Liver (tissue), 6 donors: ENCODE measurements at regions not wholly inside any gene's neighbourhood (a gene's known extent, or its start where the extent isn't known, plus 50 kb on each side); places are given as distances from the start of the nearest gene placed in this dataset.
"Not testable (repeated sequence)": the region's sequence is repeated elsewhere in the genome, so short reads cannot be mapped to it uniquely, and the experiment has no call there.

Source experiments
- DNase-seq: peaks from one replicate; pipeline ENCODE4 v3.0.0-alpha.2; 2017; ENCODE audit warnings: low spot score
- H3K27ac ChIP-seq, 2 donors: one replicate each; pipeline ENCODE4 v1.7.0; 2013; ENCODE audit warnings: inconsistent platforms in 2 of 2, low read length in 2 of 2, control low read depth in 1 of 2, low read depth in 1 of 2, mild to moderate bottlenecking in 1 of 2
- H3K27me3 ChIP-seq, 4 donors: one replicate each; pipeline versions ENCODE4 v1.6.1 to v1.7.0; 2013; ENCODE audit warnings: low read length in 3 of 4, inconsistent platforms in 1 of 4, mild to moderate bottlenecking in 1 of 4, moderate library complexity in 1 of 4; ENCODE audit not compliant: control insufficient read depth in 4 of 4, insufficient read depth in 4 of 4
- H3K36me3 ChIP-seq, 4 donors: one replicate each; pipeline versions ENCODE4 v1.6.1 to v1.7.0; 2013; ENCODE audit warnings: low read length in 3 of 4, mild to moderate bottlenecking in 3 of 4, low read depth in 1 of 4, moderate library complexity in 1 of 4; ENCODE audit not compliant: control insufficient read depth in 4 of 4, insufficient read depth in 3 of 4
- H3K4me1 ChIP-seq, 4 donors: one replicate each; pipeline versions ENCODE4 v1.6.1 to v1.7.0; 2013; ENCODE audit warnings: low read length in 3 of 4, mild to moderate bottlenecking in 3 of 4, moderate library complexity in 1 of 4; ENCODE audit not compliant: control insufficient read depth in 4 of 4, insufficient read depth in 4 of 4
- H3K4me3 ChIP-seq, 3 donors: one replicate each; pipeline versions ENCODE4 v1.6.1 to v1.7.0; 2013; ENCODE audit warnings: low read length in 3 of 3, control low read depth in 1 of 3, low read depth in 1 of 3, mild to moderate bottlenecking in 1 of 3
- H3K9ac ChIP-seq, 2 donors: one replicate each; pipeline ENCODE4 v1.7.0; 2013; ENCODE audit warnings: low read length in 2 of 2, mild to moderate bottlenecking in 2 of 2, moderate library complexity in 2 of 2, control low read depth in 1 of 2, low read depth in 1 of 2
- H3K9me3 ChIP-seq, 4 donors: one replicate each; pipeline versions ENCODE4 v1.6.1 to v1.7.0; 2013; ENCODE audit warnings: low read length in 3 of 4; ENCODE audit not compliant: control insufficient read depth in 4 of 4
- FOXA2 ChIP-seq: IDR thresholded peaks from 2 replicates; pipeline ENCODE4 v1.6.1; 2016; ENCODE audit warnings: antibody characterized with exemption
- WGBS: extraction: QIAGEN DNeasy Blood & Tissue Kit; methylation state at CpG from one replicate; pipeline ENCODE4 v1.1.7; 2013; 5-methylcytosine and 5-hydroxymethylcytosine counted together
- TF ChIP-seq, protein P1 (sequence below): IDR thresholded peaks from 2 replicates; pipeline ENCODE4 v1.6.1; 2016; ENCODE audit warnings: antibody characterized with exemption
- donor health status: healthy.
- donor health status: healthy.
- donor health status: healthy.

DNA sequence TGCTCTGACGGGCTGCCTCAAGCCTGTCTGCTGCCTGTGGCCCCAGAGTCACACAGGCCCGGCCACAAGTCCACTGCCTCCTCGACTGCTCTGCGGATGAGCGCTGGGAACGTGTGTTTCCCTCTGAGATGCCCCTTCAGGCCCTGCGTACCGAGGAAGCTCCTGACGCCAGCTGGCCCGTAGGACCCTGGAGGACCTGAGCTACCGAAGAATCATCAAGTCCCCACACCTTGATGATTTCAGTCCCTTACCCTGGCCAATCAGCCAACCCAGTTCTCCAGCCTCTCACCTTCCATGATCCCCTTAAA, 96.6 kb upstream of the LRPAP1 start (continued):
- no peak for TF ChIP-seq FOXA2
- TF ChIP-seq, protein P1, sequence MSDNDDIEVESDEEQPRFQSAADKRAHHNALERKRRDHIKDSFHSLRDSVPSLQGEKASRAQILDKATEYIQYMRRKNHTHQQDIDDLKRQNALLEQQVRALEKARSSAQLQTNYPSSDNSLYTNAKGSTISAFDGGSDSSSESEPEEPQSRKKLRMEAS = no peak

DNA sequence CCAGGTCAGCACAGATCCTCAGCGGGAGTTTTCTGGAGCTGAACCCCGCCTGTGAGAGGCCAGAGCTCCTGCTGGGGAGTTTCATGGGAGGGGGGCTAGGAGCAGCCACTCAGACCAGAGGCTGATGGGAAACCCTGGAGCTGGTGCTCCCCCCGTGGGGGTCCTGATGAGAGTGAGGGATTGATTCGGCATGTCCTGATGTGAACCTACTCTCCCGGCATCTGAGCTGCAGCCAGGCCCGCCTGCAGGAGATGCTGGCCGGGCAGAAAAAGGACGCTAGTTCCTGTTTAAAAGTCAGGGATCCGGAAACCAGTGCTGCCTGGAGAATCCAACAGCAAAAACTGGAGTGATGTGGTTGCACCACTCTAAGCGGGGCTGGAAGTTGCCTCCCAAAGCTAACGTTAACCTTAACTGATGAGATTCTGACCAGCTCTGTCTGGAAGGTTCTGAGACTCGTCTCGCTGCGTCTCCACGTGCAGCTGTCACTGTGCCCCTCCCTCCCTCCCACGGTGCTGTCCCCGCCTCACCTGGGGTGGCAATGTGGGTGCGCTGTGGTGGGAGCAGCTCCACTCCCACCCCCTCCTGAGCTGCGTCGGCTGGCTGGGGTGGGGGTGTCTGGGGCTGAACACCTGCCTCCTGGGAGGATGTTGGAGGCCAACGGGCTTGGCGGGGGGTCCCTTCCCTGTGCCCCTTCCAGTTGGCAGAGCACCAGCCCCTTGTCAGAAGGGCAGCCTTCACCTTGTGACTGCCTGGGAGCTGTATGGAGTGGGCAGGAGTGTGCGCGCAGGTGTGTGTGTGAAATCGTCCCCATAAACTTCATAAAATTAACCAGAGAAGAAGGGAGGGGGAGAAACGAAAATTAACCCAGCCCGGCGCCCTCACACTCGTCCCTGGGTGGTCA, 96.0 kb upstream of the LRPAP1 start:
- WGBS = 77% methylated on average over 27 of the region's 29 CpGs
- DNase-seq, H3K4me3 ChIP-seq, H3K27ac ChIP-seq, H3K36me3 ChIP-seq, H3K9me3 ChIP-seq, H3K9ac ChIP-seq, H3K4me1 ChIP-seq, H3K27me3 ChIP-seq: not testable (repeated sequence)

DNA sequence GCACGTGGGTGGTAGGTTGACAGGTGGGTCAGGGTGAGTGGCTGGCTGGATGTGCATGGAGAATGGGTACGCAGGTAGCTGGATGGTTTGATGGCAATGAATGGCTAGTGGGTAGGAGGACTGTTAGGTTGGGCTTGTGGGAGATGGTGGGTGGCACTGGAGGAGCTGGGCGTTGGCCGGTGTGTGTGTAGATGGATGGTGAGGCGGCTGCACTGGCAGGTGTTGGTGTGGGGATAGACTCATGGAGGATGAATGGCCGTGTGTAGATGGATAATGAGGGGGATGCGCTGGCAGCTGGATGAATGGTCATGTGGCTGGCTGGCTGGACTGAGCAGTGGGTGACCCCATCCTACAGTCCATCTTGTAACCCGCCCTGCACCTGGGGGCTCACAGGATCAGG, 95.2 kb upstream of the LRPAP1 start:
- not testable (repeated sequence) for H3K4me1 ChIP-seq
- 89% methylated on average over 8 of the region's 8 CpGs for WGBS

DNA sequence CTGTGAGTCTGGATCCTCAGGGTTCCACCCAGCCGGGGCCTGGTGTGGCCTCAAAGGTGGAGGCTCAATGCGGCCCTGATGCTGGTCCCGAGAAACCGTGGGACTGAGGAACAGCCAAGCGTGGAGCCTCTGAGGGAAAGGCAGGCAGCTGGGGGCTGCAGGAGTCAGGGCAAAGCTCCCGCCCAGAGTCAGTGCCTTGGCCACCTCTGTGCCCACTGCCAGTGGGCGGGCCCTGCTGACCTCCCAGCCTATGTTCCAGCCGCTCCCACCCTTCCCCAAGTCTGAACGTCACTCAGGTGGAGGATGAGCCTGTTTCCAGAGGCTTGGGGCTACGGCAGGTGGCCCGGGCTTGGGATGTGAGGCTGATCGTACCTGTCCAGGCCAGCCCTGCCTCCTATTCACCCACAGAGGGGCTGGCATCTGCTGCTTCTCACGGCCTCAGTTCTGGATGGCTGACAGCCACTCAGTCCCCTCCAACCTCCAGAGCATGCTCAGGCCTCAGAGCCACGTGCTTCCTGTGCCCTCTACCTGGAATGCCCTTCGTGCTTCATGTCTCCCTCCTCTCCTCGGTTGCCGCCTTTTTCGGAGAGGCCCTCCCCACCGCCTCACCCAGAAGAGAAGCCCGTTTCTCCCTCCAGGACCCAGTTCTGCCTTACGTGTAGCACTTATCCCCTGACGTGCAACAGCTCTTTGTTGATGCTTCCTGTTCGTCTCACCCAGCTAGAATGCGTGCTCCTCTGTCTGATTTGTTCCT, 94.1 kb upstream of the LRPAP1 start:
- 80% methylated on average over 24 of the region's 24 CpGs for WGBS
- not testable (repeated sequence) for H3K4me3 ChIP-seq, H3K9ac ChIP-seq, H3K27me3 ChIP-seq, H3K36me3 ChIP-seq, H3K27ac ChIP-seq, DNase-seq, H3K9me3 ChIP-seq, H3K4me1 ChIP-seq

More for the DNA sequence above, 95.2 kb upstream of the LRPAP1 start:
- H3K36me3 ChIP-seq, H3K27ac ChIP-seq, H3K9ac ChIP-seq, H3K27me3 ChIP-seq, DNase-seq, H3K4me3 ChIP-seq, H3K9me3 ChIP-seq: not testable (repeated sequence)

DNA sequence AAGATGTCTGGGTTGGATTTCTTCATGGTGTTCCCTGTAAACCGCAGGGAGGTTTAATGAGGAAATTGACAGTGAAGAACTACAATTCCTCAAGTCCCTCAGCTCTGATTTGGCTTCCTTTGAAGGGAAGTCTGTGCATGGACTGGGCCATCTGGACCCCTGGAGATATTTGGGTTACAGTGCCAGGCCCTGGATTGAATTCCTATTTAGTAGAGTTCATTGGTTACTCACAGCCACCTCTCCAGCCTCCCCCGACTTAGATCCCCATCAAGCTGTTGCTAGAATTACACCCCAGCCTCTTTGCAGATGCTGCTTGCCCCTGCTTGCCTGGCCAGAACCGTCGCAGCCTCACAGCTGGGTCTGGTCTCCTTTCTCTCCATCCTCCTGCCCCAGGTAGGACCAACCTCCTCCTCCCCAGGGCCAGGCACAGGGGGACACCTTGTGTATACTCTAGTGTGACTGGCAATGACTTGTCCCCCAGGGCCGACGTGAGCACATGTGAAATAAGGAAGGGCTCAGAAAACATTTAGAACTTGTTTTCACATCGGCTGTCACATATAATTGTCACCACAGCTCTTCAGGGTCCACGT, 93.2 kb upstream of the LRPAP1 start:
- H3K27ac ChIP-seq, H3K4me1 ChIP-seq, H3K36me3 ChIP-seq, H3K27me3 ChIP-seq, H3K9me3 ChIP-seq, H3K9ac ChIP-seq, H3K4me3 ChIP-seq, DNase-seq: not testable (repeated sequence)
- 78% methylated on average over 8 of the region's 8 CpGs for WGBS

DNA sequence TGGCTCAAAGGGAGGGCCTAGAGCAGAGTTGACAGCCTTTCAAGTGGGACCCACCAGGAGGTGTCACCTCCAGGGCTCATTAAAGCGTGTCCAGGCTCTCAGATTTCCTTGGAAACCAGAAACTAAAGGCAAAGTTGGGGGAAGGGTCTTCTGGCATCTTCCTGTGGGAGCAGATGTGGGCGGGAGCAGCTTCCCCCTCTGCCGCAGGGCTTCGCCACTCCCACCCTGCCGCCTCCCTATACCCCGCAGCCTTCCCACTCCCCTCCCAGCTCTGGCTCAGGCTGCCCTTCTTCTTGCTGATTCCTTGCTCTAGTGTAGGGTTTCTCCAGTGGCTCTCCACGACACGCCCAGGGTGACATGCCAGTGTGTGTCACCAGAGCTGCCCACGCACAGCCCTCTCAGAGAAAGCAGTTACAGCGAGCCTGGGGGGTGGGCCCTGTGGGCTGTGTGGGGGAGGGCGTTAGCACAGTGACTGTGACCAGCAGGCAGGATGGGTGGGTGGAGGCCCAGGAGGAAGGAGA, 91.6 kb upstream of the LRPAP1 start:
- H3K36me3 ChIP-seq, H3K4me1 ChIP-seq, H3K9ac ChIP-seq, DNase-seq, H3K27ac ChIP-seq, H3K4me3 ChIP-seq, H3K9me3 ChIP-seq, H3K27me3 ChIP-seq: not testable (repeated sequence)
- 28% methylated on average over 11 of the region's 11 CpGs for WGBS
